ENCODE measurements at regions not wholly inside any gene's neighbourhood (a gene's known extent, or its start where the extent isn't known, plus 50 kb on each side); places are given as distances from the start of the nearest gene placed in this dataset.

- CTCF ChIA-PET = no interaction called here
- Histone ChIP-seq H3K27me3 (ENCODE audit: control insufficient read depth, insufficient read depth, low read length) (no peaks in the 10 kb centered on the region), H3K4me3 (ENCODE audit: low read depth, low read length) (no peak overlapping the region), H3K9me3 (ENCODE audit: control insufficient read depth, insufficient read depth, low read length) (no peaks in the 10 kb centered on the region), H3K27ac (ENCODE audit: low read depth, low read length) (no peak overlapping the region)
- no peak for DNase-seq (ENCODE audit: low read depth, low spot score)
- POLR2A ChIA-PET = no interaction called here
- no peak for TF ChIP-seq CTCF (IDR thresholded peaks at IDR 0.05; ENCODE audit: low read depth, low read length)
Observed at GRCh38 chr18:73636355-73636754, 511.3 kb downstream of the FBXO15 start.

- no peaks in the 10 kb centered on the region for H3K27me3 ChIP-seq (ENCODE audit: control insufficient read depth, insufficient read depth, low read length)
- ChIA-PET CTCF (no interaction called here), POLR2A (no interaction called here)
- no peaks in the 10 kb centered on the region for H3K9me3 ChIP-seq (ENCODE audit: control insufficient read depth, insufficient read depth, low read length)
- no peak overlapping the region for H3K4me3 ChIP-seq (ENCODE audit: low read depth, low read length)
- DNase-seq (ENCODE audit: low read depth, low spot score) = no peak
- no peak for TF ChIP-seq CTCF (IDR thresholded peaks at IDR 0.05; ENCODE audit: low read depth, low read length)
- no peak overlapping the region for H3K27ac ChIP-seq (ENCODE audit: low read depth, low read length)
Observed at GRCh38 chr18:73626859-73627258, 520.8 kb downstream of the FBXO15 start.

- ChIA-PET CTCF (no interaction called here), POLR2A (no interaction called here)
Observed at GRCh38 chr18:73626221-73626620, 521.4 kb downstream of the FBXO15 start.

GRCh38 chr18:73621091-73621490 lies 526.5 kb downstream of the FBXO15 start:
- Histone ChIP-seq H3K27me3 (ENCODE audit: control insufficient read depth, insufficient read depth, low read length) (no peaks in the 10 kb centered on the region), H3K9me3 (ENCODE audit: control insufficient read depth, insufficient read depth, low read length) (no peaks in the 10 kb centered on the region), H3K27ac (ENCODE audit: low read depth, low read length) (no peak overlapping the region), H3K4me3 (ENCODE audit: low read depth, low read length) (no peak overlapping the region)
- no peak for TF ChIP-seq CTCF (IDR thresholded peaks at IDR 0.05; ENCODE audit: low read depth, low read length)
- DNase-seq (ENCODE audit: low read depth, low spot score) = no peak
- CTCF ChIA-PET = no interaction called here
- POLR2A ChIA-PET = no interaction called here

More at GRCh38 chr18:73626221-73626620, 521.4 kb downstream of the FBXO15 start:
- Histone ChIP-seq H3K27me3 (ENCODE audit: control insufficient read depth, insufficient read depth, low read length) (no peaks in the 10 kb centered on the region), H3K27ac (ENCODE audit: low read depth, low read length) (no peak overlapping the region), H3K9me3 (ENCODE audit: control insufficient read depth, insufficient read depth, low read length) (no peaks in the 10 kb centered on the region), H3K4me3 (ENCODE audit: low read depth, low read length) (no peak overlapping the region)
- no peak for DNase-seq (ENCODE audit: low read depth, low spot score)
- no peak for TF ChIP-seq CTCF (IDR thresholded peaks at IDR 0.05; ENCODE audit: low read depth, low read length)

- Histone ChIP-seq H3K27me3 (ENCODE audit: control insufficient read depth, insufficient read depth, low read length) (no peaks in the 10 kb centered on the region), H3K4me3 (ENCODE audit: low read depth, low read length) (no peak overlapping the region), H3K9me3 (ENCODE audit: control insufficient read depth, insufficient read depth, low read length) (no peaks in the 10 kb centered on the region), H3K27ac (ENCODE audit: low read depth, low read length) (no peak overlapping the region)
- CTCF ChIA-PET = no interaction called here
- TF ChIP-seq CTCF (IDR thresholded peaks at IDR 0.05; ENCODE audit: low read depth, low read length) = no peak
- no peak for DNase-seq (ENCODE audit: low read depth, low spot score)
- POLR2A ChIA-PET = no interaction called here
Observed at GRCh38 chr18:73617981-73618380, 529.7 kb downstream of the FBXO15 start.
